ENCODE measurements at regions not wholly inside any gene's neighbourhood (a gene's known extent, or its start where the extent isn't known, plus 50 kb on each side); places are given as distances from the start of the nearest gene placed in this dataset.
A peak's percentile ranks its signal among the peaks of the same experiment; 100 is the strongest.

- POLR2A ChIA-PET, result interaction anchor here (0.7 to 1.3 kb wide), 3 partner anchors 209 to 366 kb away, joined by 3 to 4 read pairs (median 3); no protein-coding TSS in a partner anchor
- DNase-seq (ENCODE audit: low spot score) (peak; percentile 67), ATAC-seq (peak; percentile 81), FAIRE-seq (no peak)
- H4K20me1 ChIP-seq (ENCODE audit: insufficient read depth, low read length), result no peaks in the 10 kb centered on the region
- H3K4me1 ChIP-seq (ENCODE audit: insufficient read depth, low read length), result peaks cover 25% of the 10 kb centered on the region
- H3K27ac ChIP-seq (ENCODE audit: extremely low read length, insufficient read depth, low read length), result no peak overlapping the region
- H3K4me3 ChIP-seq (replicated peaks in 1 of 3; ENCODE audit: insufficient read depth in 1 of 3, low read depth in 2 of 3, low read length in 3 of 3), result no peak overlapping the region
- CTCF ChIA-PET (ENCODE audit: low intra/inter-chr PET ratio, low total read pairs), result no interaction called here
- in situ Hi-C loops (cut with HindIII; ENCODE audit: extremely low pct_ligation_motif_present, low pct_unique_long_range_greater_than_20kb), result no loop called here
- H3K27me3 ChIP-seq (ENCODE audit: control insufficient read depth in 1 of 2, insufficient read depth in 2 of 2, low read length in 2 of 2), result no peaks in the 10 kb centered on the region
- H3K36me3 ChIP-seq (replicated peaks in 1 of 2; ENCODE audit: control insufficient read depth in 1 of 2, insufficient read depth in 2 of 2, low read length in 2 of 2), result no peaks in the 10 kb centered on the region
- no TSS peak for BruUV-seq (replicated peaks)
- H3K9me3 ChIP-seq (ENCODE audit: low read length), result no peaks in the 10 kb centered on the region
- H3K4me2 ChIP-seq (ENCODE audit: low read depth, low read length), result peak overlapping the region; percentile 19; the same call in 1 of the 2 replicates
- no peaks in the 10 kb centered on the region for H3K79me2 ChIP-seq (ENCODE audit: insufficient read depth, low read length)
- intact Hi-C loops (cut with micrococcal nuclease; ENCODE audit: unreplicated experiment), result loop anchor here (5.0 kb wide), 1 partner anchor 73 kb away; no protein-coding TSS in a partner anchor
- H3K9ac ChIP-seq (ENCODE audit: insufficient read depth, low read depth, low read length), result no peak overlapping the region
- H2AFZ ChIP-seq (ENCODE audit: low read length), result no peak overlapping the region
- 45% methylated on average over 6 of the region's 6 CpGs for WGBS (ENCODE audit: low lambda C conversion rate)
- TF ChIP-seq ZNF362 (CRISPR knock-in tag; IDR thresholded peaks at IDR 0.05; ENCODE audit: borderline replicate concordance), result peak; percentile 36; the same call in 1 of the 2 replicates
- peak; percentile 88 for TF ChIP-seq TEAD3 (CRISPR knock-in tag; optimal IDR thresholded peaks at IDR 0.05; ENCODE audit: borderline replicate concordance)
- no peak for TF ChIP-seq ZNF580 (CRISPR knock-in tag; IDR thresholded peaks at IDR 0.05; ENCODE audit: borderline replicate concordance, low read depth)
- 0 out of 4 replicates have a peak, but pooled peaks of 1 of the 2 experiments have one; percentile 17 for TF ChIP-seq EP300 (IDR thresholded peaks at IDR 0.05; ENCODE audit: low read depth in 2 of 2, low read length in 2 of 2)
- no peak for TF ChIP-seq EP300 (CRISPR knock-in tag; IDR thresholded peaks at IDR 0.05; ENCODE audit: borderline replicate concordance)
- TF ChIP-seq ZNF660 (CRISPR knock-in tag; IDR thresholded peaks at IDR 0.05; ENCODE audit: borderline replicate concordance, low read depth), result no peak
- no peak for TF ChIP-seq ELF4 (CRISPR knock-in tag; IDR thresholded peaks at IDR 0.05; ENCODE audit: borderline replicate concordance)
- TF ChIP-seq TAF1 (CRISPR knock-in tag; IDR thresholded peaks at IDR 0.05), result no peak
- TF ChIP-seq ZBTB46 (CRISPR knock-in tag; IDR thresholded peaks at IDR 0.05; ENCODE audit: borderline replicate concordance), result no peak
- no peak for TF ChIP-seq HDAC1 (CRISPR knock-in tag; IDR thresholded peaks at IDR 0.05)
- no peak for TF ChIP-seq TCF7 (IDR thresholded peaks at IDR 0.05; ENCODE audit: low read depth)
- no peak for TF ChIP-seq ZNF280B (CRISPR knock-in tag; IDR thresholded peaks at IDR 0.05; ENCODE audit: borderline replicate concordance)
- TF ChIP-seq ONECUT2 (CRISPR knock-in tag; IDR thresholded peaks at IDR 0.05), result no peak
- TF ChIP-seq SSRP1 (CRISPR knock-in tag; IDR thresholded peaks at IDR 0.05), result no peak
- TF ChIP-seq RAD51 (IDR thresholded peaks at IDR 0.05; ENCODE audit: borderline replicate concordance), result no peak
- no peak for TF ChIP-seq JUNB (CRISPR knock-in tag; IDR thresholded peaks at IDR 0.05; ENCODE audit: borderline replicate concordance)
Observed at GRCh38 chr2:226483745-226484619, 315.6 kb downstream of the IRS1 start.
